ENCODE measurements at regions not wholly inside any gene's neighbourhood (a gene's known extent, or its start where the extent isn't known, plus 50 kb on each side); places are given as distances from the start of the nearest gene placed in this dataset.

GRCh38 chrX:121863976-121864375 lies 816.6 kb downstream of the GLUD2 start:
- TF ChIP-seq, protein P1, sequence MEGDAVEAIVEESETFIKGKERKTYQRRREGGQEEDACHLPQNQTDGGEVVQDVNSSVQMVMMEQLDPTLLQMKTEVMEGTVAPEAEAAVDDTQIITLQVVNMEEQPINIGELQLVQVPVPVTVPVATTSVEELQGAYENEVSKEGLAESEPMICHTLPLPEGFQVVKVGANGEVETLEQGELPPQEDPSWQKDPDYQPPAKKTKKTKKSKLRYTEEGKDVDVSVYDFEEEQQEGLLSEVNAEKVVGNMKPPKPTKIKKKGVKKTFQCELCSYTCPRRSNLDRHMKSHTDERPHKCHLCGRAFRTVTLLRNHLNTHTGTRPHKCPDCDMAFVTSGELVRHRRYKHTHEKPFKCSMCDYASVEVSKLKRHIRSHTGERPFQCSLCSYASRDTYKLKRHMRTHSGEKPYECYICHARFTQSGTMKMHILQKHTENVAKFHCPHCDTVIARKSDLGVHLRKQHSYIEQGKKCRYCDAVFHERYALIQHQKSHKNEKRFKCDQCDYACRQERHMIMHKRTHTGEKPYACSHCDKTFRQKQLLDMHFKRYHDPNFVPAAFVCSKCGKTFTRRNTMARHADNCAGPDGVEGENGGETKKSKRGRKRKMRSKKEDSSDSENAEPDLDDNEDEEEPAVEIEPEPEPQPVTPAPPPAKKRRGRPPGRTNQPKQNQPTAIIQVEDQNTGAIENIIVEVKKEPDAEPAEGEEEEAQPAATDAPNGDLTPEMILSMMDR (IDR thresholded peaks at IDR 0.05) = no peak
- TF ChIP-seq POLR2A (IDR thresholded peaks at IDR 0.05) = no peak
